ENCODE measurements at regions not wholly inside any gene's neighbourhood (a gene's known extent, or its start where the extent isn't known, plus 50 kb on each side); places are given as distances from the start of the nearest gene placed in this dataset.

- FAIRE-seq = no peak
- DNase-seq (ENCODE audit: insufficient read length, low spot score) = no peak
- TF ChIP-seq CTCF (IDR thresholded peaks at IDR 0.05; ENCODE audit: insufficient read depth, missing control alignments) = no peak
These were observed 99.7 kb downstream of the LBH start for GRCh38 chr2:30331038-30331437.

GRCh38 chr2:30331869-30332268, 100.5 kb downstream of the LBH start:
- DNase-seq (ENCODE audit: insufficient read length, low spot score) = no peak
- no peak for TF ChIP-seq CTCF (IDR thresholded peaks at IDR 0.05; ENCODE audit: insufficient read depth, missing control alignments)
- no peak for FAIRE-seq

GRCh38 chr2:30332791-30333453, 101.6 kb downstream of the LBH start:
- no peak for FAIRE-seq

GRCh38 chr2:30334762-30335363, 103.5 kb downstream of the LBH start:
- no peak for TF ChIP-seq CTCF (IDR thresholded peaks at IDR 0.05; ENCODE audit: insufficient read depth, missing control alignments)
- no peak for FAIRE-seq
- DNase-seq (ENCODE audit: insufficient read length, low spot score) = peak; percentile 54

More at GRCh38 chr2:30332791-30333453, 101.6 kb downstream of the LBH start:
- no peak for TF ChIP-seq CTCF (IDR thresholded peaks at IDR 0.05; ENCODE audit: insufficient read depth, missing control alignments)
- no peak for DNase-seq (ENCODE audit: insufficient read length, low spot score)

- DNase-seq (ENCODE audit: insufficient read length, low spot score) (no peak), FAIRE-seq (no peak)
- TF ChIP-seq CTCF (IDR thresholded peaks at IDR 0.05; ENCODE audit: insufficient read depth, missing control alignments) = no peak
These were observed 104.8 kb downstream of the LBH start for GRCh38 chr2:30336084-30336483.

- FAIRE-seq = no peak
- DNase-seq (ENCODE audit: insufficient read length, low spot score) = no peak
- no peak for TF ChIP-seq CTCF (IDR thresholded peaks at IDR 0.05; ENCODE audit: insufficient read depth, missing control alignments)
These were observed 105.9 kb downstream of the LBH start for GRCh38 chr2:30336978-30337841.
